Suprapubic skin (tissue), 3 donors: ENCODE measurements at regions not wholly inside any gene's neighbourhood (a gene's known extent, or its start where the extent isn't known, plus 50 kb on each side); places are given as distances from the start of the nearest gene placed in this dataset.

ENCODE experiments used
- EP300 ChIP-seq: sonication (generic); formaldehyde crosslinking; IDR thresholded peaks from one replicate; pipeline ENCODE4 v1.6.1; 2017; ENCODE audit warnings: antibody characterized with exemption
- TF ChIP-seq, protein P1 (sequence below), 2 donors: fragments of 200-600 bp in 1 of 2; fragments of 450-650 bp in 1 of 2; sonication (generic) in 1 of 2; IDR thresholded peaks; one replicate each; pipeline ENCODE4 v1.5.1; 2016 to 2019; ENCODE audit warnings: antibody characterized with exemption in 2 of 2, mild to moderate bottlenecking in 1 of 2, moderate library complexity in 1 of 2

DNA sequence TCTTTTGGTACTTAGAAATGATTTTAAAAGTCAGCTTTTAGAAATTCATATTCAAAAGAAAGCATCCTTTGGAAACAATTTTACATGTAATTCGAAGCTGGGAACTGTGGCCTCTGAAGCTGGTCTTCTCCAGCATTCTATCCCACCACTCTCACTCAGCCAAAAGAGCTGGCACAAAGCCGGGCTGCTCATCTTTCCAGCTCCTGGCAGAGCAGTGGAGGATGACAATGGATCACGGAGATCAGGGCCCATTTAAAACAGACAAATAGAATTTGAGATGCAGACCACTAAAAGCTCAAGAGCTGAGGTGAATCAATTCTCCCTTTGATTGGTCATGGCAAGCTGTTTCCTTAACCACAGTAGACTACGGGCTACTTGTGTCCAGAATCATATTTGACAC lies 60.6 kb downstream of the OTOR start:
- TF ChIP-seq, protein P1, sequence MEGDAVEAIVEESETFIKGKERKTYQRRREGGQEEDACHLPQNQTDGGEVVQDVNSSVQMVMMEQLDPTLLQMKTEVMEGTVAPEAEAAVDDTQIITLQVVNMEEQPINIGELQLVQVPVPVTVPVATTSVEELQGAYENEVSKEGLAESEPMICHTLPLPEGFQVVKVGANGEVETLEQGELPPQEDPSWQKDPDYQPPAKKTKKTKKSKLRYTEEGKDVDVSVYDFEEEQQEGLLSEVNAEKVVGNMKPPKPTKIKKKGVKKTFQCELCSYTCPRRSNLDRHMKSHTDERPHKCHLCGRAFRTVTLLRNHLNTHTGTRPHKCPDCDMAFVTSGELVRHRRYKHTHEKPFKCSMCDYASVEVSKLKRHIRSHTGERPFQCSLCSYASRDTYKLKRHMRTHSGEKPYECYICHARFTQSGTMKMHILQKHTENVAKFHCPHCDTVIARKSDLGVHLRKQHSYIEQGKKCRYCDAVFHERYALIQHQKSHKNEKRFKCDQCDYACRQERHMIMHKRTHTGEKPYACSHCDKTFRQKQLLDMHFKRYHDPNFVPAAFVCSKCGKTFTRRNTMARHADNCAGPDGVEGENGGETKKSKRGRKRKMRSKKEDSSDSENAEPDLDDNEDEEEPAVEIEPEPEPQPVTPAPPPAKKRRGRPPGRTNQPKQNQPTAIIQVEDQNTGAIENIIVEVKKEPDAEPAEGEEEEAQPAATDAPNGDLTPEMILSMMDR (IDR thresholded peaks at IDR 0.05): no peak
- no peak for TF ChIP-seq EP300
